K562 (cell line): ENCODE measurements at regions not wholly inside any gene's neighbourhood (a gene's known extent, or its start where the extent isn't known, plus 50 kb on each side); places are given as distances from the start of the nearest gene placed in this dataset.

Experiments
- ATAC-seq: fragments of 200-7000 bp; cut with Tn5 transposase; 3 replicates; pipeline ENCODE4 v1.9.1; 2020; ENCODE audit warnings: moderate library complexity
- BruUV-seq: library from RNA; stranded (reverse); fragments of 400-500 nt; replicated peaks from 2 replicates; lab custom pipeline; 2021; lab: Mats Ljungman, UMichigan
- CTCF ChIA-PET: fragments of 300-600 bp; formaldehyde crosslinking; extraction: SDS; loops from one replicate; lab custom pipeline; 2021; ENCODE audit warnings: low intra/inter-chr PET ratio; lab: Yijun Ruan, JAX
- POLR2A ChIA-PET: fragments of 300-600, 350-650 bp; sonication (Branson Sonifier 250); formaldehyde crosslinking; extraction: SDS; loops from one replicate; lab custom pipeline; 2021; ENCODE audit warnings: antibody characterized with exemption, inconsistent platforms; lab: Yijun Ruan, JAX
- DNase-seq, 4 experiments: peaks; one replicate each; pipeline versions ENCODE4 v3.0.0 to v3.0.0-alpha.2; 2011 to 2018; ENCODE audit warnings: low spot score in 3 of 4, mixed read lengths in 3 of 4; ENCODE audit errors: extremely low read depth in 1 of 4
- FAIRE-seq: peaks from 2 replicates; lab custom pipeline; 2011; peaks lifted over from hg19 to GRCh38; lab: Jason Lieb, UNC
- H2AFZ ChIP-seq: 2 replicates; pipeline ENCODE4 v1.6.0; 2011; ENCODE audit warnings: low read depth, low read length, control low read depth, inconsistent platforms
- H3K27ac ChIP-seq: fragments of 200-600 bp; 3 replicates; pipeline ENCODE4 v1.8.0; 2011; ENCODE audit warnings: low read depth, mild to moderate bottlenecking, control low read depth, inconsistent platforms, low read length, moderate library complexity, mixed read lengths; ENCODE audit errors: extremely low read depth
- H3K27me3 ChIP-seq, 2 experiments: fragments of 300-600 bp in 1 of 2; 2 replicates in 1 of 2; 3 replicates in 1 of 2; pipeline versions ENCODE4 v1.6.0 to v1.8.0; 2011; ENCODE audit warnings: inconsistent platforms in 2 of 2, low read length in 2 of 2, mild to moderate bottlenecking in 1 of 2, mixed read lengths in 1 of 2, moderate library complexity in 1 of 2; ENCODE audit not compliant: control insufficient read depth in 2 of 2, insufficient read depth in 2 of 2
- H3K36me3 ChIP-seq: fragments of 300-600 bp; 3 replicates; pipeline ENCODE4 v1.8.0; 2011; ENCODE audit warnings: mild to moderate bottlenecking, low read length, inconsistent platforms; ENCODE audit not compliant: control insufficient read depth, insufficient read depth
- H3K4me1 ChIP-seq, 2 experiments: fragments of 200-600 bp in 1 of 2; replicated peaks in 1 of 2; 2 replicates in 1 of 2; 3 replicates in 1 of 2; pipeline versions ENCODE4 v1.5.1 to v1.8.0; 2011; ENCODE audit warnings: inconsistent platforms in 2 of 2, low read length in 2 of 2, mild to moderate bottlenecking in 1 of 2, mixed read lengths in 1 of 2, moderate library complexity in 1 of 2; ENCODE audit not compliant: control insufficient read depth in 2 of 2, insufficient read depth in 2 of 2
- H3K4me2 ChIP-seq: 2 replicates; pipeline ENCODE4 v1.6.1; 2011; ENCODE audit warnings: low read length, control low read depth, inconsistent platforms, mixed read lengths; ENCODE audit not compliant: insufficient read depth
- H3K4me3 ChIP-seq: fragments of 200-600 bp; sonication (generic), shearing (Covaris generic); 2 replicates; pipeline ENCODE4 v1.5.1; 2016; ENCODE audit warnings: control low read depth, inconsistent platforms
- H3K79me2 ChIP-seq: fragments of 200-600 bp; 3 replicates; pipeline ENCODE4 v1.8.0; 2011; ENCODE audit warnings: low read length, inconsistent platforms; ENCODE audit not compliant: control insufficient read depth, insufficient read depth
- H3K9ac ChIP-seq, 2 experiments: 2 replicates each; pipeline versions ENCODE4 v1.6.0 to v1.6.1; 2011; ENCODE audit warnings: low read depth in 2 of 2, low read length in 2 of 2, control low read depth in 1 of 2, inconsistent platforms in 1 of 2, mild to moderate bottlenecking in 1 of 2, mixed read lengths in 1 of 2; ENCODE audit not compliant: insufficient read depth in 1 of 2
- H3K9me1 ChIP-seq: one replicate; pipeline ENCODE4 v1.6.0; 2011; ENCODE audit warnings: inconsistent platforms, mild to moderate bottlenecking, low read length, moderate library complexity; ENCODE audit not compliant: control insufficient read depth, insufficient read depth
- H3K9me3 ChIP-seq: replicated peaks from 2 replicates; pipeline ENCODE4 v1.5.1; 2011; ENCODE audit warnings: low read depth, low read length, inconsistent platforms; ENCODE audit not compliant: control insufficient read depth, insufficient read depth
- H4K20me1 ChIP-seq: replicated peaks from 2 replicates; pipeline ENCODE4 v1.6.1; 2011; ENCODE audit warnings: low read length, inconsistent platforms, mixed read lengths; ENCODE audit not compliant: control insufficient read depth, insufficient read depth
- CAMTA2 ChIP-seq: fragments of 250-450 bp; sonication (Bioruptor Pico); conservative IDR thresholded peaks from 2 replicates; pipeline ENCODE4 v1.5.1; 2022
- CBX8 ChIP-seq: fragments of 200-600 bp; sonication (generic); IDR thresholded peaks from 2 replicates; pipeline ENCODE4 v1.6.1; 2012; ENCODE audit warnings: borderline replicate concordance, mixed run types, low read depth, mild to moderate bottlenecking, moderate library complexity, mixed read lengths, low read length, control low read depth, inconsistent platforms; ENCODE audit not compliant: poor library complexity, severe bottlenecking; ENCODE audit errors: extremely low read depth
- HDAC2 ChIP-seq: fragments of 450-650 bp; IDR thresholded peaks from 2 replicates; pipeline ENCODE4 v1.6.1; 2016; ENCODE audit warnings: mild to moderate bottlenecking
- IRF1 ChIP-seq: sonication (generic); formaldehyde crosslinking; IDR thresholded peaks from 2 replicates; pipeline ENCODE4 v1.8.0; 2022; ENCODE audit warnings: missing genetic modification reagents, mild to moderate bottlenecking, borderline replicate concordance
- MITF ChIP-seq: IDR thresholded peaks from 2 replicates; pipeline ENCODE4 v1.6.1; 2014; ENCODE audit warnings: antibody characterized with exemption
- NFYB ChIP-seq: IDR thresholded peaks from 2 replicates; pipeline ENCODE4 v1.6.1; 2011; ENCODE audit warnings: mild to moderate bottlenecking, moderate library complexity; ENCODE audit not compliant: insufficient read length; ENCODE audit errors: extremely low read depth
- NKRF ChIP-seq: fragments of 450-650 bp; IDR thresholded peaks from 2 replicates; pipeline ENCODE4 v1.6.1; 2016; ENCODE audit warnings: borderline replicate concordance
- RFX5 ChIP-seq: IDR thresholded peaks from 2 replicates; pipeline ENCODE4 v1.6.1; 2011; ENCODE audit warnings: low read depth, mild to moderate bottlenecking, improper control_type of control experiment, low read length
- SLC30A9 ChIP-seq: fragments of 250-450 bp; sonication (Bioruptor Pico); IDR thresholded peaks from 2 replicates; pipeline ENCODE4 v1.8.0; 2022; ENCODE audit warnings: mild to moderate bottlenecking, moderate library complexity
- ZNF324 ChIP-seq: fragments of 250-450 bp; sonication (Bioruptor Pico); IDR thresholded peaks from 2 replicates; pipeline ENCODE4 v1.4.0; 2020; ENCODE audit warnings: mild to moderate bottlenecking
- ZNF445 ChIP-seq: fragments of 250-450 bp; sonication (Bioruptor Pico); IDR thresholded peaks from 2 replicates; pipeline ENCODE4 v1.4.0; 2020; ENCODE audit warnings: low read depth, mild to moderate bottlenecking, moderate library complexity
- ZNF766 ChIP-seq: fragments of 200-800 bp; sonication (Bioruptor generic); conservative IDR thresholded peaks from 2 replicates; pipeline ENCODE4 v1.6.1; 2016; ENCODE audit warnings: missing genetic modification characterization, missing compliant biosample characterization
- WGBS: fragments of 100-300 bp; shearing (Covaris generic); methylation state at CpG from one replicate; pipeline ENCODE4 v1.1.6; 2016; ENCODE audit warnings: low coverage, mixed read lengths; ENCODE audit not compliant: insufficient coverage; ENCODE audit errors: missing lambda C conversion rate; 5-methylcytosine and 5-hydroxymethylcytosine counted together
- in situ Hi-C: fragments of 300-500 bp; cut with MboI; formaldehyde crosslinking; loops from 4 replicates; pipeline ENCODE4 v1.15.0; 2018; ENCODE audit warnings: inconsistent platforms, mixed read lengths
- intact Hi-C: fragments of 100-400 bp; cut with micrococcal nuclease; formaldehyde crosslinking; loops from 2 replicates; pipeline ENCODE4 v1.14.2; 2022
- TF ChIP-seq, protein P1 (sequence below): fragments of 450-650 bp; IDR thresholded peaks from 2 replicates; pipeline ENCODE4 v1.6.1; 2018; ENCODE audit not compliant: partially characterized antibody
- TF ChIP-seq, protein P2 (sequence below): fragments of 200-800 bp; sonication (Bioruptor generic); IDR thresholded peaks from 2 replicates; pipeline ENCODE4 v1.6.1; 2017; ENCODE audit warnings: missing genetic modification characterization, missing compliant biosample characterization

- Histone ChIP-seq H2AFZ (no peak overlapping the region), H4K20me1 (no peaks in the 10 kb centered on the region), H3K9ac (no peak overlapping the region), H3K4me2 (no peak overlapping the region), H3K27ac (no peak overlapping the region), H3K9me1 (no peaks in the 10 kb centered on the region), H3K9me3 (no peaks in the 10 kb centered on the region), H3K27me3 (no peaks in the 10 kb centered on the region), H3K79me2 (no peaks in the 10 kb centered on the region), H3K4me3 (no peak overlapping the region), H3K36me3 (no peaks in the 10 kb centered on the region), H3K4me1 (no peaks in the 10 kb centered on the region)
- WGBS = 0% methylated on average over 1 of the region's 1 CpG
- no TSS peak for BruUV-seq
- CTCF ChIA-PET = no interaction called here
- no peak for FAIRE-seq
- DNase-seq = no peak
- POLR2A ChIA-PET = no interaction called here
- intact Hi-C loops = no loop called here
- in situ Hi-C loops = no loop called here
- ATAC-seq = no peak
- TF ChIP-seq, protein P1, sequence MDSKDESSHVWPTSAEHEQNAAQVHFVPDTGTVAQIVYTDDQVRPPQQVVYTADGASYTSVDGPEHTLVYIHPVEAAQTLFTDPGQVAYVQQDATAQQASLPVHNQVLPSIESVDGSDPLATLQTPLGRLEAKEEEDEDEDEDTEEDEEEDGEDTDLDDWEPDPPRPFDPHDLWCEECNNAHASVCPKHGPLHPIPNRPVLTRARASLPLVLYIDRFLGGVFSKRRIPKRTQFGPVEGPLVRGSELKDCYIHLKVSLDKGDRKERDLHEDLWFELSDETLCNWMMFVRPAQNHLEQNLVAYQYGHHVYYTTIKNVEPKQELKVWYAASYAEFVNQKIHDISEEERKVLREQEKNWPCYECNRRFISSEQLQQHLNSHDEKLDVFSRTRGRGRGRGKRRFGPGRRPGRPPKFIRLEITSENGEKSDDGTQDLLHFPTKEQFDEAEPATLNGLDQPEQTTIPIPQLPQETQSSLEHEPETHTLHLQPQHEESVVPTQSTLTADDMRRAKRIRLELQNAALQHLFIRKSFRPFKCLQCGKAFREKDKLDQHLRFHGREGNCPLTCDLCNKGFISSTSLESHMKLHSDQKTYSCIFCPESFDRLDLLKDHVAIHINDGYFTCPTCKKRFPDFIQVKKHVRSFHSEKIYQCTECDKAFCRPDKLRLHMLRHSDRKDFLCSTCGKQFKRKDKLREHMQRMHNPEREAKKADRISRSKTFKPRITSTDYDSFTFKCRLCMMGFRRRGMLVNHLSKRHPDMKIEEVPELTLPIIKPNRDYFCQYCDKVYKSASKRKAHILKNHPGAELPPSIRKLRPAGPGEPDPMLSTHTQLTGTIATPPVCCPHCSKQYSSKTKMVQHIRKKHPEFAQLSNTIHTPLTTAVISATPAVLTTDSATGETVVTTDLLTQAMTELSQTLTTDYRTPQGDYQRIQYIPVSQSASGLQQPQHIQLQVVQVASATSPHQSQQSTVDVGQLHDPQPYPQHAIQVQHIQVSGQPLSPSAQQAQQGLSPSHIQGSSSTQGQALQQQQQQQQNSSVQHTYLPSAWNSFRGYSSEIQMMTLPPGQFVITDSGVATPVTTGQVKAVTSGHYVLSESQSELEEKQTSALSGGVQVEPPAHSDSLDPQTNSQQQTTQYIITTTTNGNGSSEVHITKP = no peak
- no peak for TF ChIP-seq CAMTA2 (CRISPR knock-in tag)
- TF ChIP-seq ZNF324 (CRISPR knock-in tag) = no peak
- TF ChIP-seq IRF1 = no peak
- TF ChIP-seq SLC30A9 (CRISPR knock-in tag) = no peak
- TF ChIP-seq HDAC2 = no peak
- no peak for TF ChIP-seq CBX8
- TF ChIP-seq MITF = no peak
- TF ChIP-seq NKRF = no peak
- TF ChIP-seq RFX5 = no peak
- TF ChIP-seq, protein P2, sequence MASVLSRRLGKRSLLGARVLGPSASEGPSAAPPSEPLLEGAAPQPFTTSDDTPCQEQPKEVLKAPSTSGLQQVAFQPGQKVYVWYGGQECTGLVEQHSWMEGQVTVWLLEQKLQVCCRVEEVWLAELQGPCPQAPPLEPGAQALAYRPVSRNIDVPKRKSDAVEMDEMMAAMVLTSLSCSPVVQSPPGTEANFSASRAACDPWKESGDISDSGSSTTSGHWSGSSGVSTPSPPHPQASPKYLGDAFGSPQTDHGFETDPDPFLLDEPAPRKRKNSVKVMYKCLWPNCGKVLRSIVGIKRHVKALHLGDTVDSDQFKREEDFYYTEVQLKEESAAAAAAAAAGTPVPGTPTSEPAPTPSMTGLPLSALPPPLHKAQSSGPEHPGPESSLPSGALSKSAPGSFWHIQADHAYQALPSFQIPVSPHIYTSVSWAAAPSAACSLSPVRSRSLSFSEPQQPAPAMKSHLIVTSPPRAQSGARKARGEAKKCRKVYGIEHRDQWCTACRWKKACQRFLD (CRISPR knock-in tag) = no peak
- no peak for TF ChIP-seq ZNF445 (CRISPR knock-in tag)
- no peak for TF ChIP-seq ZNF766 (CRISPR knock-in tag)
- TF ChIP-seq NFYB = no peak
Observed at GRCh38 chr11:128390246-128390645, 197.1 kb downstream of the ETS1 start.
